CD4-positive, alpha-beta T cell (primary cell): ENCODE measurements at regions not wholly inside any gene's neighbourhood (a gene's known extent, or its start where the extent isn't known, plus 50 kb on each side); places are given as distances from the start of the nearest gene placed in this dataset.

ENCODE experiments used
- ATAC-seq: fragments of 200-7000 bp; cut with Tn5 transposase; one replicate; pipeline ENCODE4 v1.10.0; 2022; ENCODE audit warnings: mild to moderate bottlenecking; ENCODE audit not compliant: poor library complexity
- CTCF ChIA-PET: fragments of 350-600 bp; sonication (Branson Sonifier 250); formaldehyde crosslinking; loops from one replicate; lab custom pipeline; 2021; ENCODE audit warnings: antibody characterized with exemption, inconsistent platforms; lab: Charles Lee
- POLR2A ChIA-PET: fragments of 350-600 bp; sonication (Branson Sonifier 250); formaldehyde crosslinking; loops from one replicate; lab custom pipeline; 2021; ENCODE audit warnings: antibody characterized with exemption, inconsistent platforms; lab: Charles Lee
- DNase-seq, 14 experiments: peaks; one replicate each; pipeline ENCODE4 v3.0.0-alpha.2; 2013 to 2020; ENCODE audit warnings: mixed read lengths in 2 of 14
- H3K27ac ChIP-seq, 2 donors: one replicate each; pipeline versions ENCODE4 v1.5.1 to v1.7.0; 2013; ENCODE audit warnings: low read length in 2 of 2, low read depth in 1 of 2, mild to moderate bottlenecking in 1 of 2
- H3K27me3 ChIP-seq, 2 experiments: 1 replicate in 1 of 2; 2 replicates in 1 of 2; pipeline versions ENCODE4 v1.6.1 to v1.7.0; 2013; ENCODE audit warnings: low read length in 2 of 2, control low read depth in 1 of 2, mild to moderate bottlenecking in 1 of 2, moderate library complexity in 1 of 2; ENCODE audit not compliant: insufficient read depth in 2 of 2, control insufficient read depth in 1 of 2
- H3K36me3 ChIP-seq: one replicate; pipeline ENCODE4 v1.6.1; 2013; ENCODE audit warnings: low read length, control low read depth; ENCODE audit not compliant: insufficient read depth
- H3K4me1 ChIP-seq: one replicate; pipeline ENCODE4 v1.6.1; 2013; ENCODE audit warnings: low read length, control low read depth; ENCODE audit not compliant: insufficient read depth
- H3K4me3 ChIP-seq: one replicate; pipeline ENCODE4 v1.5.1; 2013; ENCODE audit warnings: mild to moderate bottlenecking, low read length, moderate library complexity
- H3K9me3 ChIP-seq, 2 experiments: 1 replicate in 1 of 2; 2 replicates in 1 of 2; pipeline versions ENCODE4 v1.6.1 to v1.7.0; 2013; ENCODE audit warnings: low read length in 2 of 2, mild to moderate bottlenecking in 2 of 2, control low read depth in 1 of 2, moderate library complexity in 1 of 2; ENCODE audit not compliant: control insufficient read depth in 1 of 2, insufficient read depth in 1 of 2
- H3K27ac Mint-ChIP-seq: one replicate; pipeline ENCODE4 v1.8.0; 2020; ENCODE audit warnings: mixed read lengths
- H3K27me3 Mint-ChIP-seq: one replicate; pipeline ENCODE4 v1.8.0; 2021; ENCODE audit warnings: mixed read lengths
- H3K36me3 Mint-ChIP-seq: one replicate; pipeline ENCODE4 v1.8.0; 2021; ENCODE audit warnings: low read depth, mixed read lengths
- H3K4me1 Mint-ChIP-seq: one replicate; pipeline ENCODE4 v1.8.0; 2021; ENCODE audit warnings: low read depth, mixed read lengths
- H3K4me3 Mint-ChIP-seq: one replicate; pipeline ENCODE4 v1.8.0; 2020; ENCODE audit warnings: mild to moderate bottlenecking, mixed read lengths
- H3K9me3 Mint-ChIP-seq: one replicate; pipeline ENCODE4 v1.8.0; 2020; ENCODE audit warnings: mixed read lengths
- CTCF ChIP-seq: fragments of 200-600 bp; IDR thresholded peaks from one replicate; pipeline ENCODE4 v1.8.0; 2022; ENCODE audit warnings: antibody characterized with exemption, mild to moderate bottlenecking
- intact Hi-C, 2 experiments: fragments of 100-400 bp; cut with DNase I in 1 of 2; cut with micrococcal nuclease in 1 of 2; formaldehyde crosslinking; loops; one replicate each; pipeline versions ENCODE4 v1.15.1 to v1.9.0; 2023 to 2025; cut with DNase I, micrococcal nuclease

DNA sequence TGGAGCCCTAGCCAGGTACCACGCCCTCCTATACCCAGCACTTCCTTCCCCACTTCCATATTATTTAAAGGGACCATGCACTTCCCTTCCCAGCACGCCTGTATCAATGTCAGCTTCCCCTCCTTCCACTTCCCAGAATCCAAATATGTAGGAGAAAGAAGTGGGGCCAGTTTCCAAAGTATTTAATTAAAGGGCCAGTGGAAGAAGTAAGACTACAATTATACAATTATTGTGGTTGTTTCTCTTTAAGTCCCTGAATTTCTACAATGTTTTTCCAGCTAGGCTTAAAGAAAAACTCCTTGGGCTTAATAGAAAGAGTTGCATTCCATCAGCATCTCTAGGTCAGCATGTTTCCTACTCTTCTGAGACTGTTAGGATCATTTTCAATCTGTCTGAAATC is 515.8 kb downstream of the PREX1 start:
- CTCF ChIA-PET: no interaction called here
- no peaks in the 10 kb centered on the region for H3K36me3 Mint-ChIP-seq
- Histone ChIP-seq H3K4me3 (no peak overlapping the region), H3K36me3 (no peaks in the 10 kb centered on the region), H3K9me3 (peaks cover 0 to 4% of the 10 kb centered on the region in 2 experiments), H3K27me3 (peaks cover 2 to 5% of the 10 kb centered on the region in 2 experiments), H3K27ac (no peak overlapping the region), H3K4me1 (no peaks in the 10 kb centered on the region)
- TF ChIP-seq CTCF: no peak
- no peaks in the 10 kb centered on the region for H3K4me1 Mint-ChIP-seq
- no peaks in the 10 kb centered on the region for H3K9me3 Mint-ChIP-seq
- no peak overlapping the region for H3K27ac Mint-ChIP-seq
- intact Hi-C loops: no loop called here
- peaks cover 23% of the 10 kb centered on the region for H3K27me3 Mint-ChIP-seq
- DNase-seq: no peak
- POLR2A ChIA-PET: no interaction called here
- no peak overlapping the region for H3K4me3 Mint-ChIP-seq
- no peak for ATAC-seq

DNA sequence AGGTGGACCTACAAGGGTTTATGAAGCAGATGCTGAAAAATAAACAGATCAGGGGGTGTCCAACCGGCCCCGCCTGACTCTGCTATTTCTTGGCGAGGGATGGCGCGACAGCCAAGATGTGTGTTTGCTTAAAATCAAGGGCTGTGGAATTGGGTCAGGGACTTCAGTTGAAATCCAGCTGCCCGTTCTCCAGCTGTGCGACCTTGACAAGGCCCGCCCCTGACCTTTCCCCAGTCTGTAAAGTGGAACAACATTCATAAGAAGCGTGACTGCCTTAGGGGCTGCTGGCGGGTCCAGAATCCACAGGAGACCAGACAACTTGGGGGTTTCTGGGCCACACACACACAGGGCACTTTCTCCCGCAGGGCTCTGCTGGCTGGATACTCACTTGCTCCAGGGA is 517.5 kb downstream of the PREX1 start:
- ATAC-seq (no peak), DNase-seq (no peak)
- ChIA-PET POLR2A (no interaction called here), CTCF (no interaction called here)
- intact Hi-C loops: no loop called here
- H3K27ac ChIP-seq: no peak overlapping the region
- no peaks in the 10 kb centered on the region for H3K4me1 Mint-ChIP-seq
- H3K9me3 Mint-ChIP-seq: no peaks in the 10 kb centered on the region
- peaks cover 2 to 5% of the 10 kb centered on the region in 2 experiments for H3K27me3 ChIP-seq
- TF ChIP-seq CTCF: no peak
- H3K36me3 ChIP-seq: no peaks in the 10 kb centered on the region
- H3K4me1 ChIP-seq: no peaks in the 10 kb centered on the region
- H3K4me3 ChIP-seq: no peak overlapping the region
- H3K27ac Mint-ChIP-seq: no peak overlapping the region
- H3K27me3 Mint-ChIP-seq: peaks cover 23% of the 10 kb centered on the region
- peaks cover 0 to 4% of the 10 kb centered on the region in 2 experiments for H3K9me3 ChIP-seq
- H3K4me3 Mint-ChIP-seq: no peak overlapping the region
- no peaks in the 10 kb centered on the region for H3K36me3 Mint-ChIP-seq

DNA sequence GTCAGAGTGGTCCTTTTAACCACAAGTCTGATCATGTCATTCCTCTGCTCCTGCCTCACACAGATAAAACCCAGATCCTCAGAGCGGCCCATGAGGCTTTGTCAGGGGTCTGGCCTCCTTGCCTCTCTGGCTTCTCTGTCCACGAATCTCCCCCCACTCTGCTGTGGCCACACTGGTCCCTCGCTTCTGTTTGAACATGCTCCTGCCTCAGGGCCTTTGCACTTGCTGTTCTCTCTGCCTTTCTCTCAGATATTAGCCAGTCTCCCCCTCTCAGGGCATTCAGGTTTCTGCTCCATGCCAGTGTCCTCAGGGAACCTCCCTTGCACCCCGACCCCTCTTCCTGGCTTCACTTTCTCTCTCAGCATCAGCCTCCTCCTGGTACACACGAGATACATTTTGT is 518.5 kb downstream of the PREX1 start:
- Mint-ChIP-seq H3K27ac (no peak overlapping the region), H3K27me3 (peaks cover 19% of the 10 kb centered on the region), H3K9me3 (no peaks in the 10 kb centered on the region), H3K4me3 (no peak overlapping the region), H3K36me3 (no peaks in the 10 kb centered on the region), H3K4me1 (no peaks in the 10 kb centered on the region)
- H3K4me1 ChIP-seq: no peaks in the 10 kb centered on the region
- peaks cover 0 to 4% of the 10 kb centered on the region in 2 experiments for H3K9me3 ChIP-seq
- H3K4me3 ChIP-seq: no peak overlapping the region
- H3K27ac ChIP-seq: no peak overlapping the region
- ChIA-PET POLR2A (no interaction called here), CTCF (no interaction called here)
- no peak for ATAC-seq
- no peaks in the 10 kb centered on the region for H3K36me3 ChIP-seq
- TF ChIP-seq CTCF: no peak
- DNase-seq: no peak
- H3K27me3 ChIP-seq: peaks cover 4 to 5% of the 10 kb centered on the region in 2 experiments
- intact Hi-C loops: no loop called here
